Keratinocyte (primary cell): ENCODE measurements at regions not wholly inside any gene's neighbourhood (a gene's known extent, or its start where the extent isn't known, plus 50 kb on each side); places are given as distances from the start of the nearest gene placed in this dataset.

Experiments
- DNase-seq: peaks from one replicate; pipeline ENCODE4 v3.0.0-alpha.2; 2011; ENCODE audit warnings: low read depth, missing footprints, low spot score
- FAIRE-seq: peaks from 2 replicates; lab custom pipeline; 2011; peaks lifted over from hg19 to GRCh38; lab: Jason Lieb, UNC
- H2AFZ ChIP-seq: 2 replicates; pipeline ENCODE4 v1.6.0; 2012; ENCODE audit warnings: low read length, control low read depth, inconsistent platforms; ENCODE audit not compliant: control insufficient read depth
- H3K27ac ChIP-seq: 2 replicates; pipeline ENCODE4 v1.5.1; 2011; ENCODE audit warnings: low read length; ENCODE audit not compliant: control insufficient read depth, insufficient read depth
- H3K27me3 ChIP-seq: 3 replicates; pipeline ENCODE4 v1.6.0; 2011; ENCODE audit warnings: low read length; ENCODE audit not compliant: control insufficient read depth, insufficient read depth; ENCODE audit errors: extremely low read depth
- H3K36me3 ChIP-seq, 2 experiments: 2 replicates in 1 of 2; 3 replicates in 1 of 2; pipeline ENCODE4 v1.5.1; 2011; ENCODE audit warnings: low read length in 2 of 2, mild to moderate bottlenecking in 1 of 2; ENCODE audit not compliant: control insufficient read depth in 2 of 2, insufficient read depth in 2 of 2; ENCODE audit errors: extremely low read depth in 1 of 2
- H3K4me1 ChIP-seq: 3 replicates; pipeline ENCODE4 v1.5.1; 2011; ENCODE audit warnings: low read length; ENCODE audit not compliant: control insufficient read depth, insufficient read depth; ENCODE audit errors: extremely low read depth
- H3K4me2 ChIP-seq: 3 replicates; pipeline ENCODE4 v1.6.0; 2011; ENCODE audit warnings: low read depth, low read length; ENCODE audit not compliant: control insufficient read depth, insufficient read depth; ENCODE audit errors: extremely low read depth
- H3K4me3 ChIP-seq, 3 experiments: fragments of 200-600 bp in 1 of 3; sonication (generic) in 1 of 3; 2 replicates in 2 of 3; 3 replicates in 1 of 3; pipeline ENCODE4 v1.5.1; 2011 to 2016; ENCODE audit warnings: low read length in 3 of 3, mild to moderate bottlenecking in 3 of 3, control low read depth in 2 of 3, inconsistent platforms in 1 of 3, low read depth in 1 of 3, mixed read lengths in 1 of 3, mixed run types in 1 of 3, moderate library complexity in 1 of 3; ENCODE audit not compliant: control insufficient read depth in 2 of 3, insufficient read depth in 2 of 3; ENCODE audit errors: extremely low read depth in 1 of 3
- H3K79me2 ChIP-seq: 2 replicates; pipeline ENCODE4 v1.6.0; 2012; ENCODE audit warnings: low read length; ENCODE audit not compliant: control insufficient read depth, insufficient read depth
- H3K9ac ChIP-seq: 3 replicates; pipeline ENCODE4 v1.6.0; 2011; ENCODE audit warnings: low read length; ENCODE audit not compliant: control insufficient read depth, insufficient read depth; ENCODE audit errors: extremely low read depth
- H3K9me1 ChIP-seq: 3 replicates; pipeline ENCODE4 v1.6.0; 2011; ENCODE audit warnings: low read length; ENCODE audit not compliant: control insufficient read depth, insufficient read depth; ENCODE audit errors: extremely low read depth
- H3K9me3 ChIP-seq: 2 replicates; pipeline ENCODE4 v1.5.1; 2012; ENCODE audit warnings: low read depth, low read length; ENCODE audit not compliant: control insufficient read depth
- H4K20me1 ChIP-seq: 3 replicates; pipeline ENCODE4 v1.6.0; 2011; ENCODE audit warnings: low read length; ENCODE audit not compliant: control insufficient read depth, insufficient read depth; ENCODE audit errors: extremely low read depth
- CTCF ChIP-seq, 3 experiments: IDR thresholded peaks in 1 of 3; conservative IDR thresholded peaks in 1 of 3; optimal IDR thresholded peaks in 1 of 3; 2 replicates in 2 of 3; 3 replicates in 1 of 3; pipeline versions ENCODE3 to v1.5.1; 2011; ENCODE audit warnings: low read length in 3 of 3, mild to moderate bottlenecking in 3 of 3, moderate library complexity in 2 of 3, control low read depth in 1 of 3, inconsistent platforms in 1 of 3; ENCODE audit not compliant: insufficient read depth in 2 of 3; ENCODE audit errors: extremely low read depth in 1 of 3
- EZH2 ChIP-seq: IDR thresholded peaks from one replicate; pipeline ENCODE4 v1.6.1; 2012; ENCODE audit warnings: inconsistent platforms, mild to moderate bottlenecking, low read length, moderate library complexity
- dilution Hi-C: fragments of 300-500 bp; cut with MboI; formaldehyde crosslinking; loops from one replicate; pipeline ENCODE4 v1.7.0; 2020; ENCODE audit warnings: low sequenced_read_pairs; ENCODE audit not compliant: extremely low pct_ligation_motif_present

- Histone ChIP-seq H3K9ac (no peak overlapping the region), H3K9me1 (no peaks in the 10 kb centered on the region), H3K27ac (no peak overlapping the region), H3K9me3 (no peaks in the 10 kb centered on the region), H3K4me1 (peaks cover 6% of the 10 kb centered on the region), H3K4me3 (no peak overlapping the region), H3K79me2 (no peaks in the 10 kb centered on the region), H3K36me3 (no peaks in the 10 kb centered on the region), H3K4me2 (no peak overlapping the region), H2AFZ (no peak overlapping the region), H3K27me3 (peaks cover 8% of the 10 kb centered on the region), H4K20me1 (no peaks in the 10 kb centered on the region)
- dilution Hi-C loops, result no loop called here
- DNase-seq, result no peak
- TF ChIP-seq CTCF (optimal IDR thresholded peaks at IDR 0.05 in 1 of 3, IDR thresholded peaks at IDR 0.05 in 1 of 3, conservative IDR thresholded peaks at IDR 0.05 in 1 of 3; ENCODE audit: extremely low read depth in 1 of 3, insufficient read depth in 2 of 3, low read length in 3 of 3) (no peak), EZH2 (no peak)
- no peak for FAIRE-seq
These were observed 151.1 kb upstream of the SMIM23 start for GRCh38 chr5:171634511-171634910.

- FAIRE-seq (no peak), DNase-seq (no peak)
- no peak overlapping the region for H3K27ac ChIP-seq
- H3K4me2 ChIP-seq, result no peak overlapping the region
- no peaks in the 10 kb centered on the region for H3K79me2 ChIP-seq
- no peaks in the 10 kb centered on the region for H3K36me3 ChIP-seq
- H3K4me1 ChIP-seq, result peaks cover 2% of the 10 kb centered on the region
- no peaks in the 10 kb centered on the region for H4K20me1 ChIP-seq
- H2AFZ ChIP-seq, result no peak overlapping the region
- dilution Hi-C loops, result no loop called here
- H3K9ac ChIP-seq, result no peak overlapping the region
- H3K9me3 ChIP-seq, result no peaks in the 10 kb centered on the region
- H3K9me1 ChIP-seq, result no peaks in the 10 kb centered on the region
- H3K4me3 ChIP-seq, result no peak overlapping the region
- H3K27me3 ChIP-seq, result peaks cover 8% of the 10 kb centered on the region
- TF ChIP-seq CTCF (optimal IDR thresholded peaks at IDR 0.05 in 1 of 3, IDR thresholded peaks at IDR 0.05 in 1 of 3, conservative IDR thresholded peaks at IDR 0.05 in 1 of 3; ENCODE audit: extremely low read depth in 1 of 3, insufficient read depth in 2 of 3, low read length in 3 of 3), result no peak
- no peak for TF ChIP-seq EZH2
These were observed 150.6 kb upstream of the SMIM23 start for GRCh38 chr5:171635028-171635427.
